ENCODE measurements at regions not wholly inside any gene's neighbourhood (a gene's known extent, or its start where the extent isn't known, plus 50 kb on each side); places are given as distances from the start of the nearest gene placed in this dataset.

- H3F3A ChIP-seq (ENCODE audit: insufficient read depth): no peaks in the 10 kb centered on the region
- no peaks in the 10 kb centered on the region for H4K20me1 ChIP-seq (ENCODE audit: low read depth, low read length)
- H3K4me3 ChIP-seq (ENCODE audit: insufficient read depth, low read length, poor library complexity, severe bottlenecking): no peak overlapping the region
- H3K36me3 ChIP-seq (ENCODE audit: low read length): no peaks in the 10 kb centered on the region
- H3K27ac ChIP-seq (ENCODE audit: low read depth, low read length): no peak overlapping the region
- no peaks in the 10 kb centered on the region for H3K9me2 ChIP-seq (replicated peaks; ENCODE audit: insufficient read depth, low read length)
- H3K79me2 ChIP-seq (ENCODE audit: insufficient read depth, low read length): no peaks in the 10 kb centered on the region
- H3K9me3 ChIP-seq (ENCODE audit: insufficient read depth, low read length): no peaks in the 10 kb centered on the region
- H3K4me2 ChIP-seq (ENCODE audit: low read depth, low read length, poor library complexity, severe bottlenecking): no peak overlapping the region
- no peak overlapping the region for H3K9ac ChIP-seq (ENCODE audit: low read length)
- H3K27me3 ChIP-seq (ENCODE audit: low read length): no peaks in the 10 kb centered on the region
- TF ChIP-seq EZH2phosphoT487 (conservative IDR thresholded peaks at IDR 0.05; ENCODE audit: low read length): no peak
- TF ChIP-seq, protein P1, sequence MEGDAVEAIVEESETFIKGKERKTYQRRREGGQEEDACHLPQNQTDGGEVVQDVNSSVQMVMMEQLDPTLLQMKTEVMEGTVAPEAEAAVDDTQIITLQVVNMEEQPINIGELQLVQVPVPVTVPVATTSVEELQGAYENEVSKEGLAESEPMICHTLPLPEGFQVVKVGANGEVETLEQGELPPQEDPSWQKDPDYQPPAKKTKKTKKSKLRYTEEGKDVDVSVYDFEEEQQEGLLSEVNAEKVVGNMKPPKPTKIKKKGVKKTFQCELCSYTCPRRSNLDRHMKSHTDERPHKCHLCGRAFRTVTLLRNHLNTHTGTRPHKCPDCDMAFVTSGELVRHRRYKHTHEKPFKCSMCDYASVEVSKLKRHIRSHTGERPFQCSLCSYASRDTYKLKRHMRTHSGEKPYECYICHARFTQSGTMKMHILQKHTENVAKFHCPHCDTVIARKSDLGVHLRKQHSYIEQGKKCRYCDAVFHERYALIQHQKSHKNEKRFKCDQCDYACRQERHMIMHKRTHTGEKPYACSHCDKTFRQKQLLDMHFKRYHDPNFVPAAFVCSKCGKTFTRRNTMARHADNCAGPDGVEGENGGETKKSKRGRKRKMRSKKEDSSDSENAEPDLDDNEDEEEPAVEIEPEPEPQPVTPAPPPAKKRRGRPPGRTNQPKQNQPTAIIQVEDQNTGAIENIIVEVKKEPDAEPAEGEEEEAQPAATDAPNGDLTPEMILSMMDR (IDR thresholded peaks at IDR 0.05; ENCODE audit: insufficient read depth, low read length, poor library complexity, severe bottlenecking): no peak
- no peak overlapping the region for H2AFZ ChIP-seq (ENCODE audit: low read depth, low read length, severe bottlenecking)
These were observed 799.5 kb upstream of the SEMA6D start for GRCh38 chr15:46917721-46918252.

GRCh38 chr15:46918462-46919140 is 798.7 kb upstream of the SEMA6D start:
- no peak for TF ChIP-seq EZH2phosphoT487 (conservative IDR thresholded peaks at IDR 0.05; ENCODE audit: low read length)
- TF ChIP-seq, protein P1 (IDR thresholded peaks at IDR 0.05; ENCODE audit: insufficient read depth, low read length, poor library complexity, severe bottlenecking): no peak

GRCh38 chr15:46921891-46922290 is 795.4 kb upstream of the SEMA6D start:
- Histone ChIP-seq H3K9me2 (replicated peaks; ENCODE audit: insufficient read depth, low read length) (no peaks in the 10 kb centered on the region), H2AFZ (ENCODE audit: low read depth, low read length, severe bottlenecking) (no peak overlapping the region)
- TF ChIP-seq, protein P1 (IDR thresholded peaks at IDR 0.05; ENCODE audit: insufficient read depth, low read length, poor library complexity, severe bottlenecking): no peak
- no peak for TF ChIP-seq EZH2phosphoT487 (conservative IDR thresholded peaks at IDR 0.05; ENCODE audit: low read length)

More at GRCh38 chr15:46918462-46919140, 798.7 kb upstream of the SEMA6D start:
- Histone ChIP-seq H3K9ac (ENCODE audit: low read length) (no peak overlapping the region), H3K4me2 (ENCODE audit: low read depth, low read length, poor library complexity, severe bottlenecking) (no peak overlapping the region), H3K79me2 (ENCODE audit: insufficient read depth, low read length) (no peaks in the 10 kb centered on the region), H3K27me3 (ENCODE audit: low read length) (no peaks in the 10 kb centered on the region), H3F3A (ENCODE audit: insufficient read depth) (no peaks in the 10 kb centered on the region), H4K20me1 (ENCODE audit: low read depth, low read length) (no peaks in the 10 kb centered on the region), H3K9me3 (ENCODE audit: insufficient read depth, low read length) (no peaks in the 10 kb centered on the region), H2AFZ (ENCODE audit: low read depth, low read length, severe bottlenecking) (no peak overlapping the region), H3K36me3 (ENCODE audit: low read length) (no peaks in the 10 kb centered on the region), H3K4me3 (ENCODE audit: insufficient read depth, low read length, poor library complexity, severe bottlenecking) (no peak overlapping the region), H3K9me2 (replicated peaks; ENCODE audit: insufficient read depth, low read length) (no peaks in the 10 kb centered on the region), H3K27ac (ENCODE audit: low read depth, low read length) (no peak overlapping the region)

More at GRCh38 chr15:46921891-46922290, 795.4 kb upstream of the SEMA6D start:
- H3K4me2 ChIP-seq (ENCODE audit: low read depth, low read length, poor library complexity, severe bottlenecking): no peak overlapping the region
- H3K9me3 ChIP-seq (ENCODE audit: insufficient read depth, low read length): no peaks in the 10 kb centered on the region
- H3K79me2 ChIP-seq (ENCODE audit: insufficient read depth, low read length): no peaks in the 10 kb centered on the region
- no peaks in the 10 kb centered on the region for H3K36me3 ChIP-seq (ENCODE audit: low read length)
- no peaks in the 10 kb centered on the region for H4K20me1 ChIP-seq (ENCODE audit: low read depth, low read length)
- no peaks in the 10 kb centered on the region for H3F3A ChIP-seq (ENCODE audit: insufficient read depth)
- no peak overlapping the region for H3K4me3 ChIP-seq (ENCODE audit: insufficient read depth, low read length, poor library complexity, severe bottlenecking)
- no peak overlapping the region for H3K9ac ChIP-seq (ENCODE audit: low read length)
- H3K27ac ChIP-seq (ENCODE audit: low read depth, low read length): no peak overlapping the region
- H3K27me3 ChIP-seq (ENCODE audit: low read length): no peaks in the 10 kb centered on the region

Data from SU-DHL-6 (cell line).